SK-N-SH (cell line): ENCODE measurements at regions not wholly inside any gene's neighbourhood (a gene's known extent, or its start where the extent isn't known, plus 50 kb on each side); places are given as distances from the start of the nearest gene placed in this dataset.

ENCODE experiments used
- EP300 ChIP-seq, 2 experiments: IDR thresholded peaks; 2 replicates each; pipeline versions ENCODE4 v1.4.0 to v1.6.1; 2012; ENCODE audit warnings: borderline replicate concordance in 1 of 2, low read depth in 1 of 2, low read length in 1 of 2
- EZH2phosphoT487 ChIP-seq: fragments of 200-600 bp; sonication (generic); IDR thresholded peaks from 2 replicates; pipeline ENCODE4 v1.6.1; 2017; ENCODE audit warnings: low read depth, mixed run types, mild to moderate bottlenecking, antibody characterized with exemption, moderate library complexity, borderline replicate concordance
- JUND ChIP-seq: IDR thresholded peaks from 2 replicates; pipeline ENCODE4 v1.4.0; 2012
- MAX ChIP-seq: IDR thresholded peaks from 2 replicates; pipeline ENCODE4 v1.4.0; 2012; ENCODE audit warnings: low read depth
- POLR2AphosphoS5 ChIP-seq: IDR thresholded peaks from 2 replicates; pipeline ENCODE4 v1.6.1; 2012; ENCODE audit warnings: low read depth, low read length
- RAD21 ChIP-seq: IDR thresholded peaks from 2 replicates; pipeline ENCODE4 v1.6.1; 2012; ENCODE audit warnings: mild to moderate bottlenecking, low read length
- REST ChIP-seq: IDR thresholded peaks from 2 replicates; pipeline ENCODE4 v1.6.1; 2012; ENCODE audit warnings: mild to moderate bottlenecking, low read depth, low read length, moderate library complexity
- SIN3A ChIP-seq: IDR thresholded peaks from 2 replicates; pipeline ENCODE4 v1.6.1; 2012; ENCODE audit warnings: low read depth, mild to moderate bottlenecking, low read length, moderate library complexity, borderline replicate concordance
- SMC3 ChIP-seq: IDR thresholded peaks from 2 replicates; pipeline ENCODE4 v1.6.1; 2012; ENCODE audit warnings: low read depth, low read length, improper control_type of control experiment
- TEAD4 ChIP-seq: IDR thresholded peaks from 2 replicates; pipeline ENCODE4 v1.4.0; 2012; ENCODE audit warnings: mild to moderate bottlenecking, borderline replicate concordance; ENCODE audit not compliant: insufficient read depth
- USF1 ChIP-seq: IDR thresholded peaks from 2 replicates; pipeline ENCODE4 v1.4.0; 2012; ENCODE audit warnings: low read depth, borderline replicate concordance
- TF ChIP-seq, protein P1 (sequence below): fragments of 200-600 bp; sonication (generic); IDR thresholded peaks from 2 replicates; pipeline ENCODE4 v1.6.1; 2017; ENCODE audit warnings: antibody characterized with exemption, mild to moderate bottlenecking, moderate library complexity
- TF ChIP-seq, protein P2 (sequence below): IDR thresholded peaks from 2 replicates; pipeline ENCODE4; 2012

GRCh38 chr21:28247454-28248020, 745.1 kb downstream of the LTN1 start:
- TF ChIP-seq MAX, result no peak
- no peak for TF ChIP-seq EP300 (IDR thresholded peaks at IDR 0.05; ENCODE audit: borderline replicate concordance in 1 of 2, low read depth in 1 of 2, low read length in 1 of 2)
- TF ChIP-seq, protein P1, sequence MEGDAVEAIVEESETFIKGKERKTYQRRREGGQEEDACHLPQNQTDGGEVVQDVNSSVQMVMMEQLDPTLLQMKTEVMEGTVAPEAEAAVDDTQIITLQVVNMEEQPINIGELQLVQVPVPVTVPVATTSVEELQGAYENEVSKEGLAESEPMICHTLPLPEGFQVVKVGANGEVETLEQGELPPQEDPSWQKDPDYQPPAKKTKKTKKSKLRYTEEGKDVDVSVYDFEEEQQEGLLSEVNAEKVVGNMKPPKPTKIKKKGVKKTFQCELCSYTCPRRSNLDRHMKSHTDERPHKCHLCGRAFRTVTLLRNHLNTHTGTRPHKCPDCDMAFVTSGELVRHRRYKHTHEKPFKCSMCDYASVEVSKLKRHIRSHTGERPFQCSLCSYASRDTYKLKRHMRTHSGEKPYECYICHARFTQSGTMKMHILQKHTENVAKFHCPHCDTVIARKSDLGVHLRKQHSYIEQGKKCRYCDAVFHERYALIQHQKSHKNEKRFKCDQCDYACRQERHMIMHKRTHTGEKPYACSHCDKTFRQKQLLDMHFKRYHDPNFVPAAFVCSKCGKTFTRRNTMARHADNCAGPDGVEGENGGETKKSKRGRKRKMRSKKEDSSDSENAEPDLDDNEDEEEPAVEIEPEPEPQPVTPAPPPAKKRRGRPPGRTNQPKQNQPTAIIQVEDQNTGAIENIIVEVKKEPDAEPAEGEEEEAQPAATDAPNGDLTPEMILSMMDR, result no peak
- no peak for TF ChIP-seq JUND
- no peak for TF ChIP-seq POLR2AphosphoS5
- TF ChIP-seq RAD21, result no peak
- no peak for TF ChIP-seq EZH2phosphoT487
- TF ChIP-seq TEAD4, result no peak
- no peak for TF ChIP-seq USF1
- TF ChIP-seq REST, result no peak
- TF ChIP-seq SMC3, result no peak
- no peak for TF ChIP-seq SIN3A
- TF ChIP-seq, protein P2, sequence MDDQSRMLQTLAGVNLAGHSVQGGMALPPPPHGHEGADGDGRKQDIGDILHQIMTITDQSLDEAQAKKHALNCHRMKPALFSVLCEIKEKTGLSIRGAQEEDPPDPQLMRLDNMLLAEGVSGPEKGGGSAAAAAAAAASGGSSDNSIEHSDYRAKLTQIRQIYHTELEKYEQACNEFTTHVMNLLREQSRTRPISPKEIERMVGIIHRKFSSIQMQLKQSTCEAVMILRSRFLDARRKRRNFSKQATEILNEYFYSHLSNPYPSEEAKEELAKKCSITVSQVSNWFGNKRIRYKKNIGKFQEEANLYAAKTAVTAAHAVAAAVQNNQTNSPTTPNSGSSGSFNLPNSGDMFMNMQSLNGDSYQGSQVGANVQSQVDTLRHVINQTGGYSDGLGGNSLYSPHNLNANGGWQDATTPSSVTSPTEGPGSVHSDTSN, result no peak
